ENCODE measurements at regions not wholly inside any gene's neighbourhood (a gene's known extent, or its start where the extent isn't known, plus 50 kb on each side); places are given as distances from the start of the nearest gene placed in this dataset.
"Not testable (repeated sequence)": the region's sequence is repeated elsewhere in the genome, so short reads cannot be mapped to it uniquely, and the experiment has no call there.

DNA sequence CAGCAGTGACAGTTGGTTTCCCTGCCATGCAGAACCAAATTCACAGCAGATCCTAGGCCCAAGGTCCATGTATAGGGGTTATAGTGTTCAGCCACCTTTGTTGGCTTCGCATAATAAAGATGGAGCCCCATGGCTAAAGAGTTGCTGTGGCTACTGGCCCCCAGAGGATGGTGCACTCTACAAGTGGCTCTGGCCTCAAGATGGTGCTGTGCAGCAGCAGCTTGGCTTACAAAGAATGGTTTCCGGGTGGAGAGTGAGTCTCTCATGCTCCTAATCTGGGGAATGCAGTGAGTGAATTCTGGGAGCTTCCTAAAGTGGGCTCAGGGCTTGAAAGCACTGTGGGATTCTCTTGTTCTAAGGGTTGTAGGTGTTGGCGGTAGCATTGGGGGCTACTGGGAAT lies 1199.7 kb downstream of the CNTNAP5 start:
- no peak for DNase-seq

DNA sequence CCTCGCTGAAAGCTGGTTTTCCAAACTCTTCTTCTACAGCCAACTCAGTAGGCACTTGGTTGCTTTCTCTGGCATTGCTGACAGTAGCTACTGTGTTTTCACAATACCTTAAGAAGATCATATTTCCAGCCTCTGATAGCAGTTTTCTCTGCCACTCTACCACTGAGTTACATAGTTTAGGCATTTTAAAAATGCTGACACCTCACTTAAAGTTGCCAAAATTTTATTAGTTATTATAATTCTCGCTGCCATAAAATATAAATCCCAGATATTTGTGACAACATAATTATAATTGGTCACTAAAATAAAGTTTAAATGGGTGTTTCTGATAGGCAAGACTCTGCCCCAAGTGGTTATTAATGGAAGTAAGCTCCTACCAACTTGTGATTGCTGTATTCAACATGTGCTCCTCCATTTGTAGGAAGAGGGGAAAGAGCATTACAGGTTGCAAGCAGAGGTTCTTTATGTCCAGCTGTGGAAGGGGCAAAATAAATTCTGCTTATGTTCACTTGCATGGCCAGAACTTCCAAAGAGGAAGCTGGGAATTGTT lies 1202.8 kb downstream of the CNTNAP5 start:
- DNase-seq: no peak

DNA sequence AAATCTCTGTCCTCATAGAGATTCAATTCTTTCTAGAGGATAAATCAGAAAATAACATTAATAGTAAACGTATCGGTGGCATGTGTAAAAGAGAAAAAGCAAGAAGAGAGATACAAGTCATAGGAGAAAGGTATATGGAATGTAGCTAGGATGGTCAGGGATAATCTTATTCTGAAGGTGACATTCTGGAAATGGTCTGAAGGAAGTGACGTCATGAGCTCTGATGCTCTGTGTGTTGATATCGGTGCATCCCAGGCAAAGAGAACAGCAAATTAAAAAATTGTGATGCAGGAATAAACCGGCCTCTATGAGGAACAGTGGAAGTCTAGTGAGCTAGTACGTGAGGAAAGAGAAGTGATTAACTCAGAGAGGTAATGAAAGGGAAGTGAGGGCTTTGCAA lies 1215.8 kb downstream of the CNTNAP5 start:
- DNase-seq: no peak

DNA sequence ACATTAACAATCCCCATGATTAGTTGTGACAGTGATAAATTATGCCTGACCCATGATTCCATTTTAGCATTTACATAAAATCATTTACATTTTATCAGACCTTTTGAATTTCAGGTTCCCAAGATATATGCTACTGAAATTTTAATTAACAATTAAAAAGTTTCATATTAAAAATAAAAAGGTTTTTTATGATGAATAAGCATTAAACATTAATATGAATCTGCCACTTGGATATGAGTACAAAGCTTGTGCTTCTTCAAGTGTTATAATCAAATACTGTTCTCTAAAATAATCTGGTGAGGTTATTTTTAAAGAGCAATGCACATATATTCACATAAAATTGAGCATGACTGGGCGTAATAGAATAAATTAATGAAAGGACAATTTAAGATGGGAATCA lies 1218.0 kb downstream of the CNTNAP5 start:
- no peak for DNase-seq

DNA sequence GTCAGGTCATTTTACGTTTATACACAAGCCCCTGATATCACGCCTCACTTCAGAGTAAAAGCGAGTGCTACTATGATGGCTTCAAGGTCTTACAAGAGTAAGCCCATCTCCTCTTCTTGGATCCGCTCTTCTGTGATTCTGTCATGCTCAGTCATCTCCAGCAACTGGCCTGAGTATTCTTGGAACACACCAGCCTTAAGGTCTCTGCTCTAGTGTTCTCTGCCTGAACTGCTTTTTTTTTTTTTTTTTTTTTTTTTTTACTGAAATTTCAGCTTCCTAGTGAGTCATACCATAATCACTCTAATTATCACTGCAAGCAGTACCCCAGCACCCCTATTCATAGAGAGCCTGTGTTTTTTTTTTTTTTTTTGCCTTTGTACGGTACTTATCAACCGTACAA lies 1228.9 kb downstream of the CNTNAP5 start:
- DNase-seq: no peak

DNA sequence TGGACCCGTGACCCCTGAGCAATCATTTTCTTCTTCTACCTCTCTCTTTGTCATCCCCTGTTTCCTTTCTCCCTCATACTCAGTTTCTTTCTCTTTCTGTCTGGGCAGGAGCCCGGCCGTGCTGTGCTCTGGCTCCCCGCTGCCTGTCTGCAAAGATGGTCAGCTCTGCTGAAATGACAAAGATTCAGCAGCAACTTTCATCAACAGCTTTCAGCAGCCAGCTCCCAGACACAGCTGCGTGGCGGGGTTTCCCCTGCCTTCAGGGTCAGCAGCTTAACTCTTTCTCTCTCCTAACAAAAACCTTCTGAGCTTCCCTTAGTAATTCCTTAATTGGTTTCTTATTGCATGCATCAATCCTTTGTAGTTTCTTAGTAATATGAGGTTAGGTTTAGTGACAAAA lies 1234.4 kb downstream of the CNTNAP5 start:
- no peak for DNase-seq

DNA sequence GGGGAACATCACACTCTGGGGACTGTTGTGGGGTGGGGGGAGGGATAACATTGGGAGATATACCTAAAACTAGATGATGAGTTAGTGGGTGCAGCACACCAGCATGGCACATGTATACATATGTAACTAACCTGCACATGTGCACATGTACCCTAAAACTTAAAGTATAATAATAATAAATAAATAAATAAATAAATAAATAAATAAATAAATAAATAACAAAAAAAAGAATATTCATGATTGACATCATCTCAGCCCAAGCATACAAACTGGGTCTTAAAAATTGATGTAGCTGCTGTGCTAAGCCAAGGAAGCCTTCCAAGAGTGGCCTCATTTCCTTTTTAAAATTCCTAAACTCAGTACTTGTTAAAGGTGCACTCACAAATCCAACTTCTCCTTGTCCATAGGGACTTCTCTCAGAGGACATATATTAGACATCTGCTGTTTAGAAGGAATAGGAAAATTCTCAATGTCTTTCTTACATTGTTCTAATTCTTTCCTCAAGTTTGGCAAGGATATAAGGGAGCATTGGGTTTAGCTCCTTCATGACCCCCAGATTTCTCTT lies 1235.4 kb downstream of the CNTNAP5 start:
- DNase-seq: not testable (repeated sequence)

DNA sequence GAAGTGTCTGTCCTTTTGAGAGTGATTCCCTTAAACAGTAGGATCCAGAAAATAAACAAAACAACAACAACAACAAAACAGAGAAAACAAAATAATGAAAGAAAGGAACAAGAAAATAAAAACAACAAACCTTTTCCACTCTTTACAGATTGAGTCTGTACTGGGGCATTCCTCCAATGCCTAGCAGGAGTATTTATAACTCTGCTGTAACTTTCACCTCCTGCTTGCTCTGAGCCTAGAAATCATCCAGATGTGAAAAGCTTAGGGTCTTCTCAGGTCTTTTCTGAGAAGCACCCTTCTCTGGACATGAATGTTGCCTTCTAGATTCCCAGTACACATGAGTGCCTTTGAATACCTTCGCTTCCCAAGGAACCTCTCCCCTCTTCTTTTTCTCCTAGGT lies 1239.4 kb downstream of the CNTNAP5 start:
- DNase-seq: no peak

DNA sequence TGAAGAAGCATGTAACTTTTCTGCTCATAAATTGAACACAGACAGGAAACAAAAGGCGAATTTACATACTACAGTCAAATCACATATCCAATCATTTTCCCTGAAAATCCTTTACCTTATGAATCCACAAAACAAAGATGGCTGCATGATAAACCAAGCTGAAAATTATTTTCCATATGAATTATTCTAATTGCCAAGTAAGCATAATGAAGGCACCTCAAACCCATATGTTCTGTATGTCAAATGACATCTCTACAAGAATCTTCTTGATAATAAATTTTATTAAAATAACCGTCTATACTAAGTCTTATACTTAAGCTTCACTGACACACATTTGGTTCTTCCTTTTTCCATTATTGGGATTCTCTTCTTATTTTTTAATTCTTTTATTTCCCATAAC lies 1242.6 kb downstream of the CNTNAP5 start:
- no peak for DNase-seq

DNA sequence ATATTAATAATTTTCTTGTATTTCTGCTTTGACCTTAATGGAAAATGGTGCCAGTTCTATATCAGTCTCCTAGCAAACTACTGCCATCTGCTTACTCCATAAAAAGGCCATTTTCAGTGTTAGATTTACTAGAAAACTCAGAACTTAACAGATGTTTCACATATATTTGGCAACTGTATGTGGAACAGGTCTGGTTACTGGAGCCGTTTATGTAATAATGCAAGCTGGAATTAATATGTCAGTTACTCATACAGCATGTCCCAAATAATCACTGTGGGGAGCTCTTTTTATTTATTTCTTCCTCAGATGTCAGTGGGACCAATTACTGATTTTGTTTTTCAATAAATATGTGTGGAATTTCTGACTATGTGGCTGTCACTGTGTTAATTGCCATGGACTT lies 1247.6 kb downstream of the CNTNAP5 start:
- DNase-seq: no peak

DNA sequence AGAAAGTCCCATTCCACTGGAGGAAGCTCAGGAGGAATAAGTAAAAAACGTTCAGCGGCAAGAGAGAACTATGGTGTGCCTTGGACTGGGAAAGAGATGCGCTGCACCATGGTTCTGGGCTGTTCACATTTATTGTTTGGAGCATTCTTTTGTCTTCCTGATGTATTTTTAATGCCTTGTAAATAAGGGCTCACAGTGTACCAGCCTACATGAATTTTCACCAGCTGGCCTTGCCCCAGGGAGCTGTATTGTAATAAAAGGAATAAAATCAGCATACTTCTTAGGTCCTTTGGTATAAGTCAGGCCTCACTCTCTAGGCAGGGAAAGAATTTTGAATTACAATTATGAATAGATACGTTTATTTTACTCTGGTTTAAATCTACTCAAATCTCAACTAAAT lies 1249.6 kb downstream of the CNTNAP5 start:
- DNase-seq: no peak

DNA sequence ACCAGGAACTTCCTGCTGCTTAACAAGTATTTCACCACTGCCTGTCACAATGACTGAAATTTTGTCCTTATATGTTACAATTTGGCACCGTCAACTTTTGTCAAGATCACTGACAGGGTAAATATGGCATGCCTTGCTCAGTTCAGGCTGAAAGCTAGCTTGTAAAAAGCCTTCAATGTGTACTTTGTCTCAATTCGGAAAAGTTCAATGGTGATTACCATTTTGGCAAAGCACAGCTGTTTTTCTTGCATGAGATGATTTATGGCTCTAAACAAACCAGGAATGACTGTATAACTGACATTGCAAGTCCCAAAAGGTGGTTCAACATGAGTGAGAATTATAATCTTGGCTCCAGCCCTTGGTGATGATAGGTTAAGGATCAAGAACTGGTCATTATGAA lies 1255.2 kb downstream of the CNTNAP5 start:
- no peak for DNase-seq

DNA sequence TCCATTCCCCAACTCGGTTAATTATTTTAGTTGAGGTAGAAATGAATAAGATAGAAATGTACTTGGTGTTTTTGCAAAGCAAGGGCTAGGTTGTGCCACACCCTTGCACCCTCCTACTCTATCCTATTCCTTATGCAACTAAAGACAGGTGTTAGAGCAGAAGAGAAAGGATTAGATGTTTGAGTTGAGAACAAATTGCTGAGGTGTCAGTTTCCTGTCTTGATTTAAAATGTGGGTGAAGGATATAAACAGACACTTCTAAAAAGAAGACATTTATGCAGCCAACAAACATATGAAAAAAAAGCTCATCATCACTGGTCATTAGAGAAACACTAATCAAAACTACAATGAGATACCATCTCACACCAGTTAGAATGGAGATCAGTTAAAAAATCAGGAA lies 1256.2 kb downstream of the CNTNAP5 start:
- DNase-seq: no peak

DNA sequence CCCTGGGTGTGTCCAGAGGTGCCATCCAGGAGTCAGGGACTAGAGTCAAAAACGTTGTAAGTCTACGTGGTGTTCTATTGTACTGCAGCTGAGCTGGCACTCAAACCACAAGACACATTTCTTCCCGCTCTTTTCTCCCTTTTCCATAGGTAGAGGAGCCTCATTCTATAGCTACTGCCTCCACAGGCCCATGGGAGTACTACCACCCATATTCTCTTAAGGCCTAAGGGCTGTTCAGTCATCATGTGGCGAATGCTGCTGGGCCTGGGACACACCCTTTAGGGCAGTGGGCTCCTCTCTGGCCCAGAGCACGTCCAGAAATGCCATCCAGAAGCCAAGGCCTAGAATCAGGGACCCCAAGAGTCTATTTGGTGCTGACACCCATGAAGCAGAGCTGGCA lies 1271.7 kb downstream of the CNTNAP5 start:
- DNase-seq: no peak

DNA sequence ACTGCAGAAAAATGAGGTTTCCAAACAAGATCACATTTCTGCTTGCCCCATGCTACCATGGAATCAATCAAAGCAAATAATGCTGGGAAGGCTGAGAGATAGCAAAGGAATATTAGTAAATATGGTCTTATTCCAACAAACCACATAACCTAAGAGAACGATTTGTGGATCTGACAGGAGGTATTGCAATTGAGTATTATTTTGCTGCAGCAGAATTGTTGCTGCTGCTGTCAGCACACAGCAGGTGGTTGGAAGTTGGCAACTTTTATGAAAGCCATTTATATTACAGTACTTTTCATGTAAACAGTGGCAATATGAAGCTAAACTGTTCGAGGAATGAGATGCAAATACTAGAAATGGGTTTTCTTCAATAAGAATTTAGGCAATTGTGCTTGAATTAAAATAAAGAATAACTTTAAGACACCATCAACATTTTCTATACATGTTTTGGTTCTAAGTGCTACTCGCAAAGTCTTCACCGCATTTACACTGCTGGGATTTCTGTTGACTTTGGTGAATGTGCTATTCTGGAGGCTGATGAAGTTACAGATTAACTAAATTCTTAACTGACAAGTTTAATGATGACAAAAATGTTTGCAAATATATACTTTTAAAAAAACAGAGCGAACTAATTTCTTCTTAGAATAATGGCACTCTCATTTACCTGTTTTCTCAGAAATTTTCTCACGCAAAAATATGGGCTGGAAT lies 1285.7 kb downstream of the CNTNAP5 start:
- no peak for DNase-seq

DNA sequence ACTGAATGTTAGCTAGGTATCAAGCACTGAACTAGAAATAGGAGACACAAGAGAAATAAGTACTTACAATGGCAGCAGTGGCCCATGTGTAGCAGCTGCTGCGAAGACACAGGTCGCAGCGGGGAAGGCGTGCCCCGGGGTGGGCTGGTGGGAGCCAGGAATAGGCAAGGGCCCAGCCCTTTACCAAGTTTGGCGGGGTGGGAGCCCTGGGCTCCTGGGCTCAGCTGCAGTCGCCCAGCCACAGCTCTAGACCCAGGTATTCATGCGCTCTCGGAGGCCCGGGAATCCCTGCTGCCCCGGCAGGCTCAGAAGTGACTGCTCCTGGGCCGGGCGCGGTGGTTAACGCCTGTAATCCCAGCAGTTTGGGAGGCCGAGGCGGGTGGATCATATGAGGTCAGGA lies 1287.3 kb downstream of the CNTNAP5 start:
- no peak for DNase-seq

DNA sequence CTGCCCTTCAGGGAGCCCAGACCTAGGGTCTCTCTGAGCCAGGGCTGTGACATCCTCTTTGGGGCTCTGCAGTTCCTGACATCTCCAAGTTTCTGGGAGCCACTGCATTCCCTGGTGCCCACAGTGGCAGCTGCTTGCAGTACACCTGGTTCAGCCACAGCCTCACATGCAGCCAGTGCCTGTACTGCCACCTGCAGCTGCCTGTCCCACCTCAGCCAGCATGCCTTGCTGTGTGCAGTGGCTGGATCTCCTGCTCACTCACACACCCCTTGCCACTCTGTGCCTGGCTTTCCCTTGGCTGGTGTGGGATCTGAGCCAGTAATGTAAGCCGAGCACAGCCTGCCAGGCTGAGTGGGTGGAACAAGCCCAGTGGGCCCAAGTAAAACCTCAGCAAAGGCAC lies 1288.7 kb downstream of the CNTNAP5 start:
- no peak for DNase-seq

DNA sequence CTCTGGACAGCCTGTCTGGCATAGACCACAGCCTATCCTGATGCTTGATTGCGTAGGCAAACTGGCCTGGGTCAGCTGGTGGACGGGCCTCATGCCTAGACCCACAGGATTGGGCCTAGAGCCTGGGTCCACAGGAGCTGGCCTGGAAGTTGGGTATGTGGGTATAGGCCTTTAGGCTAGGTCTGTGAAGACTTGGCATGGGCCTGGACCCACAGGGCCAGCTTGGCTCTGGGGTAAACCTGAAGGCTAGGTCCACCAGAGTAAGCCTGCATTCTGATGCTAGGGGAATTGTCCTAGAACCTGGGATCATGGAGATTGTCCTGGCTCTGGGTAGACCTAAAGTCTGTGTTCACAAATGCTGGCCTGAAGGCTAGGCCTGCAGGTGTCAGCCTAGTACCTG lies 1293.7 kb downstream of the CNTNAP5 start:
- DNase-seq: no peak

DNA sequence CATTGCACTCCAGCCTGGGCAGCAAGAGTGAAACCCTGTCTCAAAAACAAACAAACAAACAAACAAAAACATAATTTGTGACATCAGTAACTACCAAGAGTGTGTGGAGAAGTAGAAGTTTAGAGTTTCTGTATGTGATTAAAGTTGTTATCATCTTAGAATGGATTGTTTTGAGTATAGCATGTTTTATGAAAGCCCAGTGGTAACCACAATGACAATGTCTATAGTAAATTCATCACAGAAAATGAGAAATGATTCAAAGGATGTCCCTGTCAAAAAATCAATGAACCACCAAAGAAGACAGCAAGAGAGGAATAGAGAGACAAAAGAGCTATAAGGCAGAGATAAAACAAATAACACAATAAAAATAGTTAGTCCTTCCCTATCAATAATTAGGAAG lies 1299.2 kb downstream of the CNTNAP5 start:
- DNase-seq: no peak

DNA sequence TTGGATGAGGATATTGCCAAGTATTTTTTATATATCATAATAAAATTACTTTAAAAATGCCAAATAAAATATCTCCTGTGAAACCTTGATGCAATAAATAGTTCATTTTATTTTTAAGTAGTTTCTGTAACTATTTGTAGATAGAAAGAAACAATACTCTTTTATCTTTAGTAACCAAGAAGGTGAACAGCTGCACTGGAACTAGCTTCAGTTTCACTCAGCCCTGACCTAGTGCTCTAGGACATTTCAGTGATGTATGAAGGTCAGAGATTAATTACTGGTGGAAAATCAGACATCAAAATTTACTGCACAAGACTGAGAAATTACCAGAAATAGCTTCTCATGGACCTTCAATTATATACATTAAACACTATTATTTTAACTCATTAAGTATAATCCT lies 1305.0 kb downstream of the CNTNAP5 start:
- no peak for DNase-seq

DNA sequence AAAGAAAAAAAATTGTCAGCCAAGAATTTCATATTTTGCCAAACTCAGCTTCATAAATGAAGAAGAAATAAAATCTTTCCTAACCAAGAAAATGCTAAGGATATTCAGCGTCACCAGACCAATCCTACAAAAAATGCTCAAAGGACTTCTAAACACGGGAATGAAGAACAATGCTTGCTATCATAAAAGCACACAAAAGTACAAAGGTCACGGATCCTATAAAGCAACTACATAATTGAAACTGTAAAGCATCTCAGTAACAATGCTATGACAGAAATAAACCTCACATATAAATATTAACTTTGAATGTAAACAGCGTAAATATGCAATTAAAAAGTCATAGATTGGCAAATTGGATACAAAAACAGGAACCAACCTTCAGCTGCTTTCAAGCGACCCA lies 1314.6 kb upstream of the GYPC start:
- no peak for DNase-seq

DNA sequence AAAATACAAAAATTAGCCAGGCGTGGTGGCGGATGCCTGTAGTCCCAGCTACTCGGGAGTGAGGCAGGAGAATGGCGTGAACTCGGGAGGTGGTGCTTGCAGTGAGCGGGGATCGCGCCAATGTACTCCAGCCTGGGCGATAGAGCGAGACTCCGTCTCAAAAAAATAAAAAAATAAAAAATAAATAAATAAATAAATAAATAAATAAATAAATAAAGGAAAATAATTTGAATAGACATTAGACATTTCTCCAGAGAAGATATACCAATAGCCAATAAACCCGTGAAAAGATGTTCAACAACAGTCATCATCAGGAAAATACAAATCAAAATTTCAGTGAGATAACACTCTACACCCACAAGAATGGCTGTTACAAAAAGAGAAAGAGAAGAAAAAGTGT lies 1302.4 kb upstream of the GYPC start:
- DNase-seq: not testable (repeated sequence)

DNA sequence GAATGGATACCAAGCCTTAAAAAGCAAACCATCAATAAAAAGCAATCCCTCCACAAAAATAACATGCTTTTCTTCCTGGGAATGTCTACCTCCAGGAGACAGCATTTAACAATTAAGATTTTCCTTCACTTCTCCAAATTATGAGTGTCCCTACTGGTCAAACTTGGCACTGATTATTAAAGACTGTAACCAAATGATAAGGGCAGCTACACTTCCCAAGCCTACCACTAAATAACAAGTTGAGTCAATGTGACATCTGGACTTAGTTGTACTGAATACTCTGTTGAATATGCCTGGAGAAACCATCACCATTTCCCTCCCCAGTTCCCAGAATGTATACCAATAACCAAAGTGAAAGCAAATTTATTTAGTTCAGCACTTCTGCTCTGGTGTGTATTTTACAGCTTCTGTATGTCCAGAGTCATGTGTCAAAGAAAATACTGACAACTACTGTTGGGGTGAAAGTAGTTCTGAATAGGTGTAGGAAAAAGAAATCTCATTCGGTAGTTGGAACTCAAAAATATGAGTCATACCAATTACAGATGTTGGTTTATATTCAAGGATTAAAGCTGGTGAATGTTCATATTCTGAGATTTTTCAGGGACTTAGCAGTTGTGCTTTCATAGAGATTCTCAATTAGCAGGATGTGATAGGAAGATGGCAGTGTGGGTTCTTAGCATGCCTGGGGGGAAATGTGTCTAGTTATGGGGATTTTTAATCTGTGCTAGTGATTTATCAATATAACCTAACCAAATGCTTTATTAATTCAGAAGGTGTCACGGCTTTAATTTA lies 1291.6 kb upstream of the GYPC start:
- no peak for DNase-seq

DNA sequence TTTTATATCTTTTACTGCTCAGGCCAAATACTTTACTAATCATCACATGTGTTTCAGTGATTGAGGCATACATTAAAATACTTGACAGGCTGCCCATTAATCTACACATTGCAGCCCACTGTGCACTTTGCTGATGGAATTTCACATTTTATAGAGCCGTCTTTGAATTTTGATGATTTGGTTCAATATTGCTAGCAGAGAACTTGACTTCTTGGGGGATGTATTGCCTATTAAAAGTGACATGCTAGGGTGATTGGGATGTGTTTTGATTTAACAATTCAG lies 1291.0 kb upstream of the GYPC start:
- no peak for DNase-seq

Measured in amniotic stem cell (primary cell).